GM19372 (cell line): ENCODE measurements at regions not wholly inside any gene's neighbourhood (a gene's known extent, or its start where the extent isn't known, plus 50 kb on each side); places are given as distances from the start of the nearest gene placed in this dataset.

Source experiments
- ATAC-seq: cut with Tn5 transposase; IDR thresholded peaks from one replicate; pipeline ENCODE4 v1.9.1; 2021; ENCODE audit warnings: mild to moderate bottlenecking, low read depth, moderate library complexity; ENCODE audit not compliant: unreplicated experiment

DNA sequence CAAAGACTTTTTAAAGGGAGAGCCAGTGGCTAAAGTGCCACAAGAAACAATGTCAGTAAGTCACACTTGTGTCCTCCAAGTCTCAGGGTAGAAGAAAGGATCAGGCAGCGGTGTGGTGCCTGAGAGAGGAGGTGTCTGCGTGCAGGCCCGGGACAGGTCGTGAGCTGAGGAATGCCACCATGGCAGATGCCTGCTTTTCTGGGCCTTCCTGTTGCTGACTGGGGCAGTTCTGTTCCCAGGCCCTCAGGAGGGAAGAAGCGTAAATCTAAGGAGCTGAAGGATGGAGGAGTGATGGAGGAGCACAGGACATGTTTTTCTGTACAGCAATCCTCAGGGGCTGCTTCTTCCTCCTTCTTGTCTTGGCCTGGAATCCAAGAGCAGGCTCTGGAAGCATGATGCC lies 165.8 kb downstream of the ZBTB18 start:
- no peak for ATAC-seq

DNA sequence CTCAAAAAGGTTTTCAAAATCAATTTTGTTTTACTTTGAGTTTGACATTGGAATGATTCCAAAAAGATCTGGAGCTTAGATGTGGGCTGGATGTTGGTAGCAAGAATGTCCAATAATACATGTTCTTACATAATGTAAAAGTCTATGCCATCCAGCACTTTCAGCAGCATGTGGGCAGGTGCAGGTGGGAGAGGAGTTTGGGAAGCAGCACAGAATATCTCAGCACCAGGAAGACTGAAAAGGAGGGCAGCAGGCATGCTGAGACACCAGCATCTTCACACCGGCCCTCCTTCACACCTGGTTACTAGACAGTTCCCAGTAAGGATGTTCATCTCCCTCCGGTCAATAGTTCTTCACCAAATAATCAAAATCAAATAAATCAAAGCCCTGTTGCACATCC lies 166.6 kb downstream of the ZBTB18 start:
- no peak for ATAC-seq

DNA sequence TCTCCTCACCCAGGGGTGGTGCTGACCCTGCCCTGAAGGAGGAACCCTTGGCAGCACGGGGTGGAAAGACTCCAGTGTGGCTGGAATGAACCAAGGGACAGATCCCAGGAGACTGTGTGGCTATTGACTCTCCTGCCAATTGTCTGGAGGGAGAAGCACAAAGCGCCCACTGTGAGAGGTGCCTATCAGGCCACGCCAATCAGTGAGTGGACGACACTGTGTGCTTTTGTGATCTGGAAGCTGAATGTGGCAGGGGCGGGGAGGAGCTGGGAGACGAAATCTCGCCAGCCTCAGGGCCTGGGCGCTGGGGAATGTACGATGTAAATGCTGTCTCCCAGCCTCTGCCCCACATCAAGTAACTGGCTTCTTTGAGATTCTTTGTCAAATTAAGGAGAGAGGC lies 167.1 kb downstream of the ZBTB18 start:
- no peak for ATAC-seq

DNA sequence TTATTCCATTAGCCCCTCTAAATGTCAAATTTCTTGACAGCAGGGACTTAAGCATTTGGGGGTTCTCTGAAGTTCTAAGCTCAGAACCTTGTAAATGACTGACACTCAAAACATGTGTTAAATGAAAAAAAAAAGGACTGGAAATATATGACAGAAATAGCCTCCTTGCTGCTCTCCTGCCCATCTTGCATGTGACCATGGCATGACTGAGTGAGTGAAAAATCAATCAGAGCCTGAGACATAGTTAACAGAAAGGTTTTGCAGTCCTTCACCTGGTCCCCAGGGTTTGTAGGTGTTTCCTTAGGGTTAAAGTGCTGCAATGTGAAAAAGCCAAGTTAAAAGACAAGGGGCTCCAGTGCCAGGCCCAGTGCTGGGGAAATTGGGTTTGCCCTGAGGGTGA lies 168.1 kb downstream of the ZBTB18 start:
- no peak for ATAC-seq

DNA sequence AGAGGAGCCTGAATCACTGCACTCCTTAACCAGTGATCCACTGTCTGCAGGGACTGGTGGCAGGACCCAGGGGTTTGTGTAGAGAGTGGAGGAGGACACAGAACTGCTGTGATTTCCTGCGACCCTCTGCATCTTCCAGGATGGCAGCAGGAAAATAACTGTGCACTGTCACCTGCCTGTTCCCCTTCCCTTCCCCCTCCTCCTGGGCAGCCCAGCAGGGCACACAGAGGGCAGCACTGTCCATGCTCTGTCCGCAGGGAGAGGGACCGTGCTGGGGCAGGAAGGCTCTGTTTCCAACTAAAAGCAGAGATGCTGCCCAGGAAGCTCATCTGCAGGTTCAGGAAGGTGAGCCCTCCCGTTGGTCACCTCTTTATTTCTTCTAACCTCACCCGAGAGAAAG lies 168.7 kb downstream of the ZBTB18 start:
- ATAC-seq: no peak

DNA sequence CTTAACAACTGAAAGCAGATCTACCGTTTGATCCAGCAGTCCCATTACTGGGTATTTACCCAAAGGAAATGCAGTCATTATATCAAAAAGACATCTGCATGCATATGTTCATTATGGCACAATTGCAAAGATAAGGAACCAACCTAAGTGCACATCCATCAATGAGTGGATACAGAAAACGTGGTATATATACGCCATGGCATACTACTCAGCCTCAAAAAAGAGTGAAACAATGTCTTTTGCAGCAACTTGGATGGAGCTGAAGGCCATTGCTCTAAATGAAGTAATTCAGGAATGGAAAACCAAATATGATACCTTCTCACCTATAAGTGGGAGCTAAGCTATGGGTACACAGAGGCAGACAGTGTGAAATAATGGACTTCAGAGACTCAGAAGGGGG lies 169.3 kb downstream of the ZBTB18 start:
- ATAC-seq: no peak

DNA sequence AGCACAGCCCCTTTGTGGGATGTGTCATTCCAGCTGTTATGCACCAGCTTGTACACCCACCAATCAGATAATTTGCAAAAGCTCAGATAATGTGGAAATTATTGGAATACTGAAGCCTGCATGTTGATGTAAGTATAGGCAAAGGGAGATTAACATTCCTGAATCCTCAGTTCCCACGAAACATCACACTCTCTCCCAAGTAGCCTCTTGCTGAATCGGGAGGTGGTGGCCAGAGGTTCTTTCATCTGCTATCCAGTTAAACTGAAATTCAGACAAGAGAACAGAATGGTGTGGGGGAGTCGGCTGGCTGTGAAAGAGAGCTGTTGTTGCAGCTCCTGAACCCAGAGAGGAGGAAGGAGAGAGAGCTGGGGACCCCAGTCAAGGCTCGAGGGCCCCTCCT lies 170.9 kb downstream of the ZBTB18 start:
- ATAC-seq: no peak

DNA sequence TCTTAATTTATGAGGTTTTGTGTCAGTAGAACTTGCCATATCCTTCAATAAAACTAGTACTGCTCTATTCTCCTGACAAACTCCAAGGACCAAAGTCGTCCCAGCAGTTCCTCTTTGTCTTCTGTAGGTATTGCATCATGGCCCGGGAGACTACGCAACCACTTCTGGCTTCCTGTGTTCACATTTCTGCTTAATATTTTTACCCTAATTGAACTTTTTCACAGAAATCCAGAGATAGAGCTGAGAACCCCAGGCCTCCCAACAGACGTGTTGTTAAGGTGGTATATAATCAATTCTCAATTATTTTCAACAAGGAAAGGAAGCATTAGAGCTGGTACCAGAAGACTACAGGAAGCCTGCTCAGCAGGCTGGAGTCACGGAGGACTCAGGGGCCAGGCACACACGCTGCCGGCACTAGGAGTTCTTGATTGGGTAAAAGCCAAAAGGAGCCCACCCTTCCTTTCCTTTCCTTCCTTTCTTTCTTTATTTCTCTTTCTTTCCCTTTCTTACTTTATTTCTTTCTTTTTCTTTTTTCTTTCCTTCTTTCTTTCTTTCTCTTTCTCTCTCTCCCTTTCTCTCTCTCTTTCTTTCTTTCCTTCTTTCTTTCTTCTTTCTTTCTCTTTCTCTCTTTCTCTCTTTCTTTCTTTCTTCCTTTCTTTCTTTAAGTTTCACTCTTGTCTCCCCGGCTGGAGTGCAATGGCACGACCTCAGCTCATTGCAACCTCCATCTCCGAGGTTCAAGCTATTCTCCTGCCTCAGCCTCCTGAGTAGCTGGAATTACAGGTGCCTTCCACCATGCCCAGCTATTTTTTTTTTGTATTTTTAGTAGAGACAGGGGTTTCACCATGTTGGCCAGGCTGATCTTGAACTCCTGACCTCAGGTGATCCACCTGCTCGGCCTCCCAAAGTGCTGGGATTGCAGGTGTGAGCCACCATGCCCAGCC lies 173.7 kb downstream of the ZBTB18 start:
- no peak for ATAC-seq

DNA sequence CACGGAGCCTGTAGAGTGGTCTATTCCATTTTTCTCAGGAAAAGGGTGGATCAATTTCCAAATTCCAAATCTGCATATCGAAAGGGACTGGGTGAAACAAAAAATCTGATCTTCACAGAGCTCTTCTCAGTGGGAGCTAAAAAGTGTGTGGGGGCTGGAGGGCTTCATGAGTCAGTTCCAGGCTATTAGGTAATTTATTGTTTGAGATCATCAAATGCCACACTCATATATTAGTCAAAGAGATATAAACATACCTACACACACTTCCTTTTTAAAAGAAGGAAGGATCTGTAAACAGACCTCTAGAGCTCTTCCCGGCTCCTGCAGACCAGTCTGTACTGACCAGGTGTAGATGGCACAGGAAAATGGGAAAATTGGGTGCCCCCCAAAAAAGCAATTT lies 175.4 kb downstream of the ZBTB18 start:
- no peak for ATAC-seq

DNA sequence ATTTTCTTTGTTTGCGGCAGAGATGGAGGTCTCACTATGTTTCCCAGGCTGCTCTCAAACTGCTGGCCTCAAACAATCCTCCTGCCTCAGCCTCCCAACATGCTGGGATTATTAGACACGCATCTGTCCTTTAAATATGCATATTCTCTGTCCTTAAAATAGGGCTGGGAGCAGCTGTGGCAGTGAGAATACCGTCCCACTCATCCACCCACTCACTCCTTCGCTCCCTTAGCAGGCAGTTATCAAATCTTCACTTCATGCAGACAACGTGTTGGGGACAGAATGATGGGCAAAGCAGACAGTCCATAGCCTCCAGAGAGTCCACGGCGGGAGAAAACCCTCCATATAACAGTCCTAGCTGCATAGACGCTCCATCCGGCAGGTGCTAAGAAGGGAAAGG lies 179.4 kb downstream of the ZBTB18 start:
- no peak for ATAC-seq

DNA sequence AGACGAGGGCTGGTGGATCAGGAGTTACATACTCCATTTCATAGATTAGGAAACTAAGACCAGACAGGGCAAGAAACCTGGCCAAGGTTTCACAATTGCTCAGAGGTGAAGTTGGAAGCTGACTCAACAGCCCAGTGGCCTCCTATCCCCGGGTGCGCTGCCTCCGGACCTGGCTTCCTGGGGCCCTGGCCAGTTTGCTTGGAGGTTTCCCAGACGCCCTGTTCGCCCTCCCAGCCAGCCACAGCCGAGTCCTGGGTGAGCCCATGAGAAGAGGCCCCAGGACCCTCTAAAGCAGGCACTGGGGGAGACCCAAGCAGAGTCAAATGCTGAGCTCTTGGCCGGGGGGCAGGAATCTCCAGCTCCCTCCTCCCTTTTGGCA lies 180.1 kb downstream of the ZBTB18 start:
- ATAC-seq: no peak

DNA sequence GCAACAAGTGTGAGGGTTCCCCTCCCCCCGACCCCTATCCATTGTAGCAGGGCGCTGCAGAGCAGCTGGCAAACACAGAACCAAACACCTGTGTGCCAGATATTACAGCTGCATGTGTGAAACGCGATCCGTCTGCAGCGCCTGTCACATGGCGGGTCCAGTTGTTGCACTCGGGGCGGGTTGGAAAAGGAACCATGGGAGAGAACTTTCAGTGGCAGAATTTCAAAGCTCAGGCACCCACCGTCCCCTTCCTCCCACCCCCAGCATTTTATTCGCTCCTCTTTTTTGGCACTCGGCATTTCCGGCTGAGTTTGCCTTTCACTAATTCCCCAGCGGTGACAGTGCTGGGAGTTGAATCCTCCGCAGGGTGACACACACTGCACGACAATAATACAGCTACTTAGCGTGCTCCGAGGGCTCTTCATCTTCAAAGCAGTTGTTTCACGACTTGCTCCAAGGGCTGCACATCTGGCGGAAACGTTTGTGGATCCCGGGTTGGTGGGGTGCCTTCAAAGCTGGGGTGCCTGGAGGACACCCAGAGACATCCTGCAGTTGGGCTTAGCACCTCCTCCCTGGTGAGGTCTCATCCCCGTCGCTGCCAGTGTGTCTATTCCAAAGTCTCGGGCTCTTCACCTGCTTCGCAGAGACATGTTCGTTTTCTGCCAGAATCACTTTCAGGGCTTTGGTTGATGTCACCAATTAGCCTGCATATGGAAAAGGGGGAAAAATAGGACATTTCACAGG lies 180.7 kb downstream of the ZBTB18 start:
- ATAC-seq: no peak

DNA sequence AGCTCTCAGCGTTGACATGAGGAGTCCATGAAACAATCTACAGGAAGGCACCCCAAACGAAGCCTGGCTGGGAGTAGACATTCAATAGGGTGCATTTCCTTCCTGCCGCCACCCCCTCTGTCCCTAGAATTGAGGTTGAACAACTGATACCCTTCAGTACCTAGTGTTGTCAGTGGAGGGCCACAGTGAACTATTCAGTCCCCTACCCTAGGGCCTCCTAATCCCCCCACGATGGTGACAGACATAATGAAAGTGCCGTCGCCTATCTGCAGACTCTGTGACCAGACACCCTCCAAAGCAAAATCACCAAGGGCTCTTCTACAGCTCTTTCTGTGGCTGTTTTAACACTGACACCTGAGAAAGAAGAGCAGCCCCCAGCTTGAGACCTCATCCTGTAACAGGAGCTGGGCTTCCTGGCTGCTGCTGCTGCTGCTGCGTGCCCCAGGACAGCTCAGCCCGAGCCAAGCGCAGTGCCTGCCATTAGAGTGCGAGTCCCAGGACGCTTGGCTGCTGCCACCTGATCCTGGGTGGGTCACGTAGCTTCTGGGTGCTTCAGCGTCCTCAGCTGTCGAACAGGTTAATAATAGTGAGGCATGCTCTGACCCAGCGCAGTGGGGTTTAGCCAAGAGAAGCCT lies 183.0 kb downstream of the ZBTB18 start:
- ATAC-seq: no peak

DNA sequence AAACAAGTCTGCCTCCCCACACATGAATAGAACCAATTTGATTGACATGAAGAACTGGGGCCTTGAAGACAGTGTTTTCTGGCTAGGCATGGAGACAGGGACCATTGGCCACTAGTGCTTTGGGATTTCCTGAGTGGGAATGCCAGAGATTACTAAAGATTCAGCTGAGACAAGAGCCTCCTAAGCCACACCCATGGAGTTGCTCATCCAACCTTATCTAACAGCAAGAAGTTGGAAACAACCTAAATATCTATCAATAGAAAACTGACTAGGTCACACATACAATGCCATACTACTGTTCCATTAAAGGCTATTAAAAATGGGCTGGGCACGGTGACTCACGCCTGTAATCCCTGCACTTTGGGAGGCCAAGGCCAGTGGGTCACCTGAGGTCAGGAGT lies 184.1 kb downstream of the ZBTB18 start:
- ATAC-seq: no peak

DNA sequence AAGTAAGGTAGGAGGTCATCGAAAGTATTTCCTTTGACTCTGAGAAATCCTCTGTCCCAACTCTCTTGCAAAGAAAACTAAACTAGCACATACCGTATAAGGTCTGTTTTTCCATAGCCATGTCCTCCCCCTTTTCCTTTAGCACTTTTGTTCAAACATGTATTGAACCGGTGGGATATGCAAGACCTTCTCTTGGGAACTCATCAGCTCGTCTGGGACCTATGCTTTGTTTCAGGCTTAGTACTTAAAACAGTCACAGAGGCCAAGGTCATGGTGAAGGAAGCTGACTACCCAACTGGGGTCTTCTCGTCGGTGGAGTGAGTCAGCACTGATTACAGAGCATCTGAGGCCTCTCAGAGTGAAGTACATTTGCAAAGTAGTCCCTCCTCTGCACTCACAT lies 185.0 kb downstream of the ZBTB18 start:
- no peak for ATAC-seq

DNA sequence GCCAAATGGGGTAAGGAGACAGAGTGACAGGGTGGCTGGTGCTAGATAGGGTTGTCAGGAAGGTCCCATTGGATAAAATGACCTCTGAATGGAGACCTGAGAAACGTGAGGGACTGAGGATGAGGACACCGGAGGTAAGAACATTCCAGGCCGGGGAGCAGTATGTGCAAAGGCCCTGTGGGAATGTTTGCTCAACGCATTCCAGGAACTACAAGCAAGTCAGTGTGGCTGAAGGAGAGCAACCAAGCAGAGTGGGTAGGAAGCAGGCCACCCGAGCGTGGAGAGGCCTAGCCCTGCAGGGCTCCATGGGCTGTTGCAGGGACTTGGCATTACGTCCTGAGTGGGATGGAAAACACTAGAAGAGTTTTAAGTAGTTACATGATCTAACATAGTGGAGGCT lies 185.6 kb downstream of the ZBTB18 start:
- no peak for ATAC-seq

DNA sequence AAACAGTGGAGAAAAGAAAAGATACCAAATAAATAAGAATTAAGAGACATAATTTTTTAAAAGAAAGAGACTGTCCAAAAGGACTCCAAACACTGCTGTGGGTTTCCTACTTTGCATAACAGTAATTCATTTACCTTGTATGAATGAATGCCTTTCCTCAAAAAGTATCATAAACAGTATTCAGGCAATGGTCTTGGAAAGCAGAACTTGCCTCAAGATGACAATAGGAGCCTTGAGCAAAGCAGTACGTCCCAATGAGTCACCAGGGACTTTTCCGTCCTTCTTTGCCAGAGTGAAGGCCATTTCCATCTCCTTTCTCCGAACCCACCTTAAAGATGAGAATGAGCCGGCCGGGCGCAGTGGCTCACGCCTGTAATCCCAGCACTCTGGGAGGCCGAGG lies 186.4 kb downstream of the ZBTB18 start:
- no peak for ATAC-seq

DNA sequence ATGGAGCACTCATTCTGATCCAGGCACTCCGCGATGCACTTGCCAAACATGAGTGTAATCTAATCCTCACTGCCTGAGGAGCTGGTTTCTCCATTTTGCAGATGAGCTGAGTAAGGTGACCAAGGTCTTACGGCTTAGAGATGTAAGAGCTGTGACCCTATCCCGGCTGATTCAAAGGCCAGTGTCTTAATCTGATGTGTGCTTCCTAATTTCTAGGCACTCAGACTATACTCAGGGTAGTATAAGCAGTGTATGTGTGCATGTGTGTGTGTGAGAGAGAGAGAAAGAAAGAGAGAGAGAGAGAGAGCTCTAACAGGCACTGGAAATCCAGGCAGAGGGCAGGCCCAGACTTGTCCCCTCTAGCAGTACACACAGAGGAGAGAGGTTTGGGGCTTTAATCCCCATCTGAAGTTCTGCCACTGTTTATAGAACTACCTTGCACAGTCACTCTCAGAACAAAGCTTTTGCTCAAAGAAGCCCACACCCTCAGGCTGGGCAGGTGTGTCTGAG lies 188.2 kb downstream of the ZBTB18 start:
- ATAC-seq: peak; percentile 41

DNA sequence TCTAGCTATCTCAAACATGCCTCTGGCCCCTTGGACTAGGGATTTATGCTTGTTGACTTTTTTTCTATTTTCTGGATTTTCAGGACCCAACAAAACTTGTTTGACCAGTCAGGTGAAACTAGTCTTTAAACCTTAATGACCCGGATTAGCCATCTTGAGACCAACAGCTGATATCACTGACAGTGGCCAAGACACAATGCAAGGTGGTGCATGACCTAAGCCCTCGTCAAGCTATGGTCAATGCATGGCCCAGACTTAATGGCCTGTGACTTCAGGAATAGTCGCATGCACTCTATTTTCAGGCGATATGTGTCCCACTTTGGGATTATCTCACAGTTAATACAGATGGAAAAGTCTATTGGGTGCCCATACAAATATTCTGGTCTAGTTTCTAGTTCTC lies 190.4 kb downstream of the ZBTB18 start:
- ATAC-seq: no peak

DNA sequence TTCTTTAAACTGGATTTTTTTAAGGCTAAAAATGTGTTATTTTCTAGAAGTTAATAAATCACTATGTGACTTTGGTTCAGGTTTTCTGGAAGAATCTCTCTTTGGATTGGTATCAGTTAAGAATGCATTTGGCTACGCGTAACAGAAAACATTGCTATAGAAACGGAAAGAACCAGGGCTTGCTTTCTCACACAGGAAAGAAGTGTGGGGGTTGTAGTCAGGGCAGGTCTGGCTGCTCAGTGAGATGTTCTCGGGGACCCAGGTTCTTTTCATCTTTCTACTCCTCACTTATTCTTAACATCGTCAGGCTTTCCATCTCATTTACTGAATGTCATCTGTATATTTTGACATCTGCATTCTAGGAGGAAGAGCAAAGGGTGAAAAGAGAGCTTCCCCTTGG lies 191.4 kb downstream of the ZBTB18 start:
- peak; percentile 77 for ATAC-seq

DNA sequence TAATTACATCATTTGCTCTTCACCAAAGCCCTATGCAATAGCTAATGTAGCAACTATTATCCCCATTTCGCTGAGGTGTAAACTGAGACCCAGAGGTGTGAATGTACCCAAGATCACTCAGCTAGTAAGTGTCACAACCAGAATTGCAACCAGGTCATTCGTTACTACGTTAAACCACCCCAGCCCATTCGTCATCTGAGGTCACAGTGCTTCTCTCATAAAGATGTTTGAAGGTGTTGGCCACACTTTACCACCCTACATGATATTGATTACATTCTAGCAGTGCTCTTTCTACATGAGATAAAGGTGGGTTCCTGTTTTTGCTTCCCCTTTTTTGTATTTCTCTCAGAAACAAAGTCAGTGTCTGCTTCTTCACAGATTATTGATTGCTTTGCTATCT lies 195.3 kb downstream of the ZBTB18 start:
- no peak for ATAC-seq
